Sigmoid colon (tissue), 6 donors: ENCODE measurements at regions not wholly inside any gene's neighbourhood (a gene's known extent, or its start where the extent isn't known, plus 50 kb on each side); places are given as distances from the start of the nearest gene placed in this dataset.

Experiments
- DNase-seq: peaks from one replicate; pipeline ENCODE4 v3.0.0-alpha.2; 2019
- H3K27ac ChIP-seq, 4 donors: fragments of 200-600 bp; sonication (generic); one replicate each; pipeline ENCODE4 v1.5.1; 2016 to 2019; ENCODE audit warnings: mild to moderate bottlenecking in 1 of 4
- H3K27me3 ChIP-seq, 3 donors: fragments of 200-600 bp; sonication (generic); one replicate each; pipeline ENCODE4 v1.5.1; 2019; ENCODE audit warnings: mild to moderate bottlenecking in 1 of 3
- H3K36me3 ChIP-seq, 4 donors: fragments of 200-600 bp; sonication (generic); one replicate each; pipeline ENCODE4 v1.5.1; 2016 to 2019
- H3K4me1 ChIP-seq, 4 donors: fragments of 200-600 bp; sonication (generic); one replicate each; pipeline ENCODE4 v1.5.1; 2017 to 2019
- H3K4me3 ChIP-seq, 4 donors: fragments of 200-600 bp; sonication (generic); one replicate each; pipeline ENCODE4 v1.5.1; 2017 to 2019; ENCODE audit warnings: mild to moderate bottlenecking in 2 of 4, moderate library complexity in 1 of 4
- H3K9me3 ChIP-seq, 4 donors: fragments of 200-600 bp in 3 of 4; sonication (generic) in 3 of 4; one replicate each; pipeline versions ENCODE4 v1.5.1 to v1.6.1; 2013 to 2019
- EP300 ChIP-seq, 4 donors: sonication (generic); formaldehyde crosslinking; IDR thresholded peaks; one replicate each; pipeline ENCODE4 v1.6.1; 2017; ENCODE audit warnings: antibody characterized with exemption in 4 of 4
- POLR2A ChIP-seq, 2 donors: fragments of 450-650 bp; IDR thresholded peaks; one replicate each; pipeline ENCODE4 v1.6.1; 2016; ENCODE audit warnings: antibody characterized with exemption in 2 of 2, mild to moderate bottlenecking in 2 of 2, moderate library complexity in 2 of 2
- POLR2AphosphoS5 ChIP-seq, 4 donors: sonication (generic); formaldehyde crosslinking; IDR thresholded peaks; one replicate each; pipeline ENCODE4 v1.6.1; 2017; ENCODE audit warnings: antibody characterized with exemption in 4 of 4
- WGBS, 2 donors: extraction: QIAGEN DNeasy Blood & Tissue Kit; methylation state at CpG; one replicate each; pipeline ENCODE4 v1.1.7; 2013; 5-methylcytosine and 5-hydroxymethylcytosine counted together
- intact Hi-C: fragments of 100-400 bp; cut with DNase I; formaldehyde crosslinking; loops from one replicate; pipeline ENCODE4 v1.15.1; 2023
- TF ChIP-seq, protein P1 (sequence below), 4 experiments: fragments of 450-650 bp in 3 of 4; fragments of 200-600 bp in 1 of 4; IDR thresholded peaks; one replicate each; pipeline ENCODE4 v1.5.1; 2016 to 2019; ENCODE audit warnings: antibody characterized with exemption in 4 of 4, mild to moderate bottlenecking in 3 of 4, moderate library complexity in 2 of 4
- donor health status: healthy with polysubstance abuse.
- donor health status: healthy.

DNA sequence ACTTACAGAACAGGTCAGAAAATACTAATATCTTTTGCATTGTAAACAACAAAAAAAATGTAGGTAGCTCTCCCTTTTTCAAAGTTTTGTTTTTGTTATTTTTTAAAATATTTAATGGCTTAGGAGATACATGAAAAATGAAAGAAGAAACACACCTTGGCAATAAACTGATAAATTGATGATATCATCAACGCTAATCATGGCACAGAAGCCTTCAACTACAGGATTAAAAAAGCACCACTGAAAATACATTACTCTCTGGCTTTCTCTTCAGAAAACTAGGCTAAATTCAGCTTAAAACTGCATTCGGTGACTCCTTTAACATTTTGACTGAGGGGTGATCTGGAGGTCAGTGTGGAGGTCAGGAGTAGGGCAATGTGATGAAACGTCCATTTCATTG lies 1018.8 kb upstream of the FANCL start:
- Histone ChIP-seq H3K4me1 (no peaks in the 10 kb centered on the region), H3K27me3 (no peaks in the 10 kb centered on the region), H3K4me3 (no peak overlapping the region), H3K9me3 (no peaks in the 10 kb centered on the region), H3K27ac (no peak overlapping the region), H3K36me3 (no peaks in the 10 kb centered on the region)
- DNase-seq = no peak
- intact Hi-C loops = no loop called here
- 64 to 69% methylated on average over 3 of the region's 3 CpGs for WGBS, 2 donors
- TF ChIP-seq POLR2A (IDR thresholded peaks at IDR 0.05) (no peak), POLR2AphosphoS5 (IDR thresholded peaks at IDR 0.05) (no peak), EP300 (IDR thresholded peaks at IDR 0.05) (no peak)
- TF ChIP-seq, protein P1, sequence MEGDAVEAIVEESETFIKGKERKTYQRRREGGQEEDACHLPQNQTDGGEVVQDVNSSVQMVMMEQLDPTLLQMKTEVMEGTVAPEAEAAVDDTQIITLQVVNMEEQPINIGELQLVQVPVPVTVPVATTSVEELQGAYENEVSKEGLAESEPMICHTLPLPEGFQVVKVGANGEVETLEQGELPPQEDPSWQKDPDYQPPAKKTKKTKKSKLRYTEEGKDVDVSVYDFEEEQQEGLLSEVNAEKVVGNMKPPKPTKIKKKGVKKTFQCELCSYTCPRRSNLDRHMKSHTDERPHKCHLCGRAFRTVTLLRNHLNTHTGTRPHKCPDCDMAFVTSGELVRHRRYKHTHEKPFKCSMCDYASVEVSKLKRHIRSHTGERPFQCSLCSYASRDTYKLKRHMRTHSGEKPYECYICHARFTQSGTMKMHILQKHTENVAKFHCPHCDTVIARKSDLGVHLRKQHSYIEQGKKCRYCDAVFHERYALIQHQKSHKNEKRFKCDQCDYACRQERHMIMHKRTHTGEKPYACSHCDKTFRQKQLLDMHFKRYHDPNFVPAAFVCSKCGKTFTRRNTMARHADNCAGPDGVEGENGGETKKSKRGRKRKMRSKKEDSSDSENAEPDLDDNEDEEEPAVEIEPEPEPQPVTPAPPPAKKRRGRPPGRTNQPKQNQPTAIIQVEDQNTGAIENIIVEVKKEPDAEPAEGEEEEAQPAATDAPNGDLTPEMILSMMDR (IDR thresholded peaks at IDR 0.05) = no peak

DNA sequence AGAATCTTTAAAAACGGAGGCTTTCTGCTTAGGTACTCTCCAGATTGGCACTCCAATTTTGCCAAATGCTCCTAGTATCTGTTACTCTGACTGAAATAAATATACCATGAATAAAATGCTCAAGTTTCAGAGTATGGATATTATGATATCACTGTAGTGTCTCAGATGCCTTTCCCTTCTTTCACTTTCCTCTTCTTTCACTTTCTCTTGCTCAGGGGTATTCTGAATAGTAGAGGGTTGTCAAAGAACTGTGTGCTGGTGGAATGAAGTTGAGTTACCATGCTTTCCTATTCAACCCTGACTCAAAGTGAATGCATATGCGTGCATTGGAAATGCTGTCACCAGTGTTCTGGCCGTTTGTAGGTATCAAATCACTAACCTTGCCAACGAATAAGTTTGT lies 1015.2 kb upstream of the FANCL start:
- intact Hi-C loops = no loop called here
- H3K9me3 ChIP-seq = no peaks in the 10 kb centered on the region
- DNase-seq = no peak
- no peak overlapping the region for H3K4me3 ChIP-seq
- no peaks in the 10 kb centered on the region for H3K4me1 ChIP-seq
- 83 to 87% methylated on average over 4 of the region's 4 CpGs for WGBS, 2 donors
- H3K27me3 ChIP-seq = no peaks in the 10 kb centered on the region
- TF ChIP-seq POLR2A (IDR thresholded peaks at IDR 0.05) (no peak), POLR2AphosphoS5 (IDR thresholded peaks at IDR 0.05) (no peak), EP300 (IDR thresholded peaks at IDR 0.05) (no peak)
- TF ChIP-seq, protein P1 (IDR thresholded peaks at IDR 0.05) = no peak
- H3K36me3 ChIP-seq = no peaks in the 10 kb centered on the region
- no peak overlapping the region for H3K27ac ChIP-seq

DNA sequence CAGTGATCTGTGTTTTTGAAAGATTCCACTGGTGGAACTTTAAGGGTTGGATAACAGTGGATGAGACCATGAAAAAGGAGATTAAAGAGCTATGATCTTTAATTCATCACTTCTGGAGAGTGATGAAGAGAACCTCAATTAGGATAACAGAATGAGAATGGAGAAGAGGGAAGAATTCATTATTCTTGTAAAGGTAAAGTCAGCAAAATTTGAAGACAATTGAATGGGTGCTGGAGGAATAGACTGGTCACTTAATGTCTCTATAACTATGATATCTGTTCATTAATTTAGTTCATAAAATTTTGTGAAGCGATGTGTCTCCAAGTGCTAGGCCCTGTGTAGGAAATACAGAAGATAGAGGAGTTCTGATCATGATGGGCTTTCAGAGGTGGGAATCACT lies 1013.2 kb upstream of the FANCL start:
- 88 to 94% methylated on average over 1 of the region's 1 CpG for WGBS, 2 donors
- Histone ChIP-seq H3K27ac (no peak overlapping the region), H3K36me3 (no peaks in the 10 kb centered on the region), H3K4me1 (no peaks in the 10 kb centered on the region), H3K27me3 (no peaks in the 10 kb centered on the region), H3K4me3 (no peak overlapping the region), H3K9me3 (no peaks in the 10 kb centered on the region)
- intact Hi-C loops = no loop called here
- no peak for DNase-seq
- no peak for TF ChIP-seq POLR2AphosphoS5 (IDR thresholded peaks at IDR 0.05)
- no peak for TF ChIP-seq POLR2A (IDR thresholded peaks at IDR 0.05)
- TF ChIP-seq, protein P1 (IDR thresholded peaks at IDR 0.05) = no peak
- TF ChIP-seq EP300 (IDR thresholded peaks at IDR 0.05) = no peak

DNA sequence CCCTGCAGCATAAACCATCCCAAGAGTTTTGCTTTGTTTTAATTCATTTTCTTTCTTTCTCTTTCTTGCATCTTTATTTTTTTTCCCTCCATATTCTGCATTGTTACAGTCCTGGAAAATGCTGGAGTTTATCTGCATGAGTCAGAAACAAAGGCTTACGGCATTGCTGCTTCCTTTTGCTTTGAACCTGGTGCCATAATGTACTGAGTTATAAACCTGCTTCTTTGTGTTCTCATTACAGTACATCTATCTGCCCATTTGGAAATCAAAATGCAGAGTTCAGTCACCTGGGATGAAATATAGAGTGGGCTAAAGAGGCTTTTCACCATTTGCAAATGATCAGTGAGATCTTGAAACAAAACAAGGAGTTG lies 1009.2 kb upstream of the FANCL start:
- no peaks in the 10 kb centered on the region for H3K36me3 ChIP-seq
- no peaks in the 10 kb centered on the region for H3K4me1 ChIP-seq
- H3K4me3 ChIP-seq = no peak overlapping the region
- intact Hi-C loops = no loop called here
- no peaks in the 10 kb centered on the region for H3K9me3 ChIP-seq
- WGBS, 2 donors = 38 to 73% methylated on average over 1 of the region's 1 CpG
- no peak overlapping the region for H3K27ac ChIP-seq
- H3K27me3 ChIP-seq = no peaks in the 10 kb centered on the region
- TF ChIP-seq EP300 (IDR thresholded peaks at IDR 0.05) (no peak), POLR2A (IDR thresholded peaks at IDR 0.05) (no peak), POLR2AphosphoS5 (IDR thresholded peaks at IDR 0.05) (no peak)
- TF ChIP-seq, protein P1 (IDR thresholded peaks at IDR 0.05) = no peak
- no peak for DNase-seq
